H4 (cell line): ENCODE measurements at regions not wholly inside any gene's neighbourhood (a gene's known extent, or its start where the extent isn't known, plus 50 kb on each side); places are given as distances from the start of the nearest gene placed in this dataset.
A peak's percentile ranks its signal among the peaks of the same experiment; 100 is the strongest.

Experiments used
- DNase-seq: peaks from one replicate; pipeline ENCODE4 v3.0.0-alpha.2; 2015; ENCODE audit warnings: low spot score

GRCh38 chr12:124162151-124163110, 132.5 kb upstream of the RFLNA start:
- no peak for DNase-seq

- no peak for DNase-seq
These were observed 129.2 kb upstream of the RFLNA start for GRCh38 chr12:124165695-124166094.

GRCh38 chr12:124167141-124167540, 127.8 kb upstream of the RFLNA start:
- DNase-seq: no peak

GRCh38 chr12:124168016-124168786, 126.7 kb upstream of the RFLNA start:
- DNase-seq: no peak

- no peak for DNase-seq
These were observed 125.2 kb upstream of the RFLNA start for GRCh38 chr12:124169577-124170284.

GRCh38 chr12:124170760-124171159, 124.1 kb upstream of the RFLNA start:
- no peak for DNase-seq

- no peak for DNase-seq
These were observed 123.5 kb upstream of the RFLNA start for GRCh38 chr12:124171231-124171979.

GRCh38 chr12:124172636-124173035, 122.3 kb upstream of the RFLNA start:
- peak; percentile 67 for DNase-seq

GRCh38 chr12:124173692-124174091, 121.2 kb upstream of the RFLNA start:
- DNase-seq: no peak

- DNase-seq: no peak
These were observed 120.2 kb upstream of the RFLNA start for GRCh38 chr12:124174451-124175348.

- DNase-seq: no peak
These were observed 119.2 kb upstream of the RFLNA start for GRCh38 chr12:124175704-124176103.

- no peak for DNase-seq
These were observed 117.5 kb upstream of the RFLNA start for GRCh38 chr12:124177276-124177950.

- DNase-seq: no peak
These were observed 117.0 kb upstream of the RFLNA start for GRCh38 chr12:124177951-124178316.

GRCh38 chr12:124179936-124180607, 114.8 kb upstream of the RFLNA start:
- no peak for DNase-seq

- DNase-seq: no peak
These were observed 111.7 kb upstream of the RFLNA start for GRCh38 chr12:124183172-124183571.

GRCh38 chr12:124184456-124184855, 110.4 kb upstream of the RFLNA start:
- no peak for DNase-seq

- DNase-seq: no peak
These were observed 108.8 kb upstream of the RFLNA start for GRCh38 chr12:124185971-124186686.

GRCh38 chr12:124188084-124188483, 106.8 kb upstream of the RFLNA start:
- DNase-seq: no peak
